Heart right ventricle (tissue), 16 donors: ENCODE measurements at regions not wholly inside any gene's neighbourhood (a gene's known extent, or its start where the extent isn't known, plus 50 kb on each side); places are given as distances from the start of the nearest gene placed in this dataset.

Experiments used
- ATAC-seq, 8 donors: fragments of 200-7000 bp; cut with Tn5 transposase; one replicate each; pipeline ENCODE4 v1.9.1; 2020; ENCODE audit warnings: mild to moderate bottlenecking in 8 of 8, moderate library complexity in 8 of 8, moderate number of reproducible peaks in 1 of 8
- DNase-seq, 2 donors: peaks; one replicate each; pipeline ENCODE4 v3.0.0-alpha.2; 2020
- H3K27ac ChIP-seq, 10 donors: fragments of 200-600 bp; sonication (generic) in 2 of 10; one replicate each; pipeline versions ENCODE4 v1.5.0 to v1.8.0; 2020 to 2022; ENCODE audit warnings: mild to moderate bottlenecking in 3 of 10
- H3K27me3 ChIP-seq, 7 donors: fragments of 200-600 bp; one replicate each; pipeline ENCODE4 v1.8.0; 2021 to 2022; ENCODE audit warnings: mild to moderate bottlenecking in 2 of 7
- H3K36me3 ChIP-seq, 9 donors: fragments of 200-600 bp; sonication (generic) in 1 of 9; one replicate each; pipeline versions ENCODE4 v1.5.0 to v1.8.0; 2020 to 2022; ENCODE audit warnings: mild to moderate bottlenecking in 2 of 9
- H3K4me1 ChIP-seq, 9 donors: fragments of 200-600 bp; sonication (generic) in 1 of 9; one replicate each; pipeline versions ENCODE4 v1.5.0 to v1.8.0; 2020 to 2022; ENCODE audit warnings: mild to moderate bottlenecking in 4 of 9
- H3K4me3 ChIP-seq, 10 donors: fragments of 200-600 bp; sonication (generic) in 2 of 10; one replicate each; pipeline versions ENCODE4 v1.5.0 to v1.8.0; 2020 to 2022; ENCODE audit warnings: mild to moderate bottlenecking in 7 of 10, moderate library complexity in 2 of 10
- H3K9me3 ChIP-seq, 11 donors: fragments of 200-600 bp in 10 of 11; sonication (generic) in 2 of 11; one replicate each; pipeline versions ENCODE4 v1.5.0 to v1.8.0; 2013 to 2022; ENCODE audit warnings: mild to moderate bottlenecking in 2 of 11, control low read depth in 1 of 11, moderate library complexity in 1 of 11
- WGBS, 2 donors: extraction: QIAGEN DNeasy Blood & Tissue Kit; methylation state at CpG; one replicate each; pipeline ENCODE4 v1.1.7; 2013; ENCODE audit warnings: inconsistent platforms in 1 of 2; 5-methylcytosine and 5-hydroxymethylcytosine counted together
- intact Hi-C, 10 donors: fragments of 100-400 bp; cut with DNase I; formaldehyde crosslinking; loops; one replicate each; pipeline versions ENCODE4 v1.11.1 to v1.14.2; 2022
- TF ChIP-seq, protein P1 (sequence below), 9 donors: fragments of 200-600 bp; sonication (generic) in 2 of 9; IDR thresholded peaks; one replicate each; pipeline versions ENCODE4 v1.5.0 to v1.8.0; 2021 to 2022; ENCODE audit warnings: antibody characterized with exemption in 9 of 9, mild to moderate bottlenecking in 5 of 9, moderate library complexity in 1 of 9
- donor health status: Arrhythmogenic right ventricular cardiomyopathy.
- donor health status: ischemic (EF 13 %, LVEDD 7.1; RV severe dilation, severe dysfunction).
- donor health status: healthy with polysubstance abuse.
- donor health status: DM: no; HTN: yes; CAD: no.
- donor health status: DM: no; HTN: no; CAD: no.
- donor health status: ischemic (EF 25% LVEDD 6.9; RV normal size, moderate dysfunction).
- donor health status: ischemic (EF 25% LVEDD 5.7; RV mildly dilated, moderate dysfunction).
- donor health status: healthy.
- donor health status: DM: yes; HTN: yes; CAD: no.
- donor health status: Ischemic cardiomyopathy.
- donor health status: ischemic (EF 35%, LVEDD 5.7; RV mildly dilated, moderate dysfunction).
- donor health status: nonischemic (EF 11% LVEDD 7.7; RV severe dilation, severe dysfunction).
- donor health status: DM: yes; HTN: yes; CAD: no.
- donor health status: PGD.
- donor health status: ischemic (EF 29% LVEDD 5.4; RV normal size, mild dysfunction).
- donor health status: nonischemic (EF 23%, LVEDD 6.1; RV moderate dilation, normal function).

DNA sequence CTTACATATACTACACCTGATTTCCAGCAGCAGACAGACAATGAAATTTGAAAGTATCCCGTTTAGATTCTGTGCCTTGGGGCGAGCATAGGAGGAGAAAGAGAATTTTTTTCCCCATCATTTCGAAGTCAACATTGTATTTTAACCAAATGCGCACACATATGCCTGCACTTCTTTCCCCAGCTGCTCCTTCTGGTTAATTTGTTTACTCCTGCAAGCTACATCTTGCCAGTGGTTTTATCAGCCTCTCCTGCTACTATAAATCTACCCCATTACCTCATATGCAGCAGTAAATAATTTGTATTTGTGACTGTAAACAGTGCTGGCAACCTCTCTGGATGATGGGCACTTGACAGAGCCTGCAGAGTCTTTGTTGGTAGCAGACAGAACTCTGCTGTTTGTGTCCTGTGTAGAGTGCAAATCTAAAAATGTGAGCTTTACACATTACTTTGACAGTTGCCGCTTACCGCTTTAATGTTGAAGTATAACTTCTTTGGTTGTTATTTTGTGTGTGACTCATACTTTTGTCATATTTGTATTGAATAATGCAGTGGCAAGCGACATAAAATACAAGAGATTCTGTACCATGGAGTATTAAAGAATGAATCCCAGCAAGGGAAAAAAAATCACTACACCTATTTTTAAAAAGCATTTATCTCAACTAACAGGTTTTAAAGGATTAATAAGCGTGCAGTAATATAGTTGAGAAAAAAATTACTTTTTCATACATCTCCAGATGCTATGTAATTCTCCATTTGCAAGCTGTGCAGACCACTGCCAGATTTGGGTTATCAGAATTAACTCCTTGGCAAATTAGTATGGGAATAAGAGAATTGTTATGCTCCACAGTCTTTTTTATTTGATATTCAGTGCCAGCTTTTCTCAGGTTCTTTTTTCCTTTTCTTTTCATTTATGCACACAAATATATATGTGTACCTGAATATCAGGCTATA is 536.8 kb downstream of the XIRP2 start:
- no peaks in the 10 kb centered on the region for H3K27me3 ChIP-seq
- peaks cover 0 to 4% (median 0%) of the 10 kb centered on the region in 11 donors for H3K9me3 ChIP-seq
- ATAC-seq (no peak), DNase-seq (no peak)
- 87 to 88% methylated on average over 8 of the region's 8 CpGs for WGBS, 2 donors
- H3K4me1 ChIP-seq = no peaks in the 10 kb centered on the region
- intact Hi-C loops = no loop called here
- no peak overlapping the region for H3K27ac ChIP-seq
- H3K4me3 ChIP-seq = no peak overlapping the region
- TF ChIP-seq, protein P1, sequence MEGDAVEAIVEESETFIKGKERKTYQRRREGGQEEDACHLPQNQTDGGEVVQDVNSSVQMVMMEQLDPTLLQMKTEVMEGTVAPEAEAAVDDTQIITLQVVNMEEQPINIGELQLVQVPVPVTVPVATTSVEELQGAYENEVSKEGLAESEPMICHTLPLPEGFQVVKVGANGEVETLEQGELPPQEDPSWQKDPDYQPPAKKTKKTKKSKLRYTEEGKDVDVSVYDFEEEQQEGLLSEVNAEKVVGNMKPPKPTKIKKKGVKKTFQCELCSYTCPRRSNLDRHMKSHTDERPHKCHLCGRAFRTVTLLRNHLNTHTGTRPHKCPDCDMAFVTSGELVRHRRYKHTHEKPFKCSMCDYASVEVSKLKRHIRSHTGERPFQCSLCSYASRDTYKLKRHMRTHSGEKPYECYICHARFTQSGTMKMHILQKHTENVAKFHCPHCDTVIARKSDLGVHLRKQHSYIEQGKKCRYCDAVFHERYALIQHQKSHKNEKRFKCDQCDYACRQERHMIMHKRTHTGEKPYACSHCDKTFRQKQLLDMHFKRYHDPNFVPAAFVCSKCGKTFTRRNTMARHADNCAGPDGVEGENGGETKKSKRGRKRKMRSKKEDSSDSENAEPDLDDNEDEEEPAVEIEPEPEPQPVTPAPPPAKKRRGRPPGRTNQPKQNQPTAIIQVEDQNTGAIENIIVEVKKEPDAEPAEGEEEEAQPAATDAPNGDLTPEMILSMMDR (IDR thresholded peaks at IDR 0.05) = no peak
- H3K36me3 ChIP-seq = no peaks in the 10 kb centered on the region

DNA sequence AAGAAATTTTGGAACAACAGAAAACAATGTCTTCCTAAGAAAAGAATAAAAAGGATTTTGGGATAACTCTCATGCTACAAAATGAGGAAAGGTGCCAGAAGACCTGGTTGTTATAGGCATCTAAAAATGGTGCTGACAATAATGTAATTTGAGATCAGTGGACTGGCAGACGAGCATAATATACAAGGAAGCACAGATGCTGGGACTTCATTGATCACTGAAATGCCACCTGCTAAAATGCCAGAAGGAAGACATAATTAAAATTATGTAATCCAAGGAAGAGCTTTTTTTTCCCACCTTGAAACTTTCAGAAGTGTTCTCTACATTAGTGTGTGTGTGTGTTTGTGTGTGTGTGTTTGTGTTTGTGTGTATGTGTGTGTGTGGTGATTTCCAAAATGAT is 535.9 kb downstream of the XIRP2 start:
- DNase-seq (no peak), ATAC-seq (no peak)
- intact Hi-C loops = no loop called here

DNA sequence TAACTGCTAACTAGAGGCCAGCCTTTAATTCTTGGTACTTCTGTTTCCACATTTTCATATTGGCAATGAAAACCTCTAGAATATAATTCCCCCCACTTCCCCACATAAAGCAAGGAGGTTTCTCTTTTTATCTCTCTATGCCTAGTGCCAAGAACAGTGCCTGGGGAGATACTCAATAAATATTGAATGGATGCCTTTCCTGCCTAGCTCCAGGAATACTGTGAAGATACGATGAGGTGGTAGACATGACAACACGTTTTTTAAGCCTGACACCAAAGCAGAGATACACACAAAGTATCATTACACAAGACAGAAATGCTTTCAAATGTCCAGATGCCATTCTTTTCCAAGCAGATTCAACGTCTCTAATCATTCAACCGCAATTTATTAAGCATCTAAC is 535.5 kb downstream of the XIRP2 start:
- H3K4me1 ChIP-seq = no peaks in the 10 kb centered on the region
- H3K4me3 ChIP-seq = no peak overlapping the region
- no peak for ATAC-seq
- DNase-seq = no peak
- no peaks in the 10 kb centered on the region for H3K36me3 ChIP-seq
- intact Hi-C loops = no loop called here
- TF ChIP-seq, protein P1 (IDR thresholded peaks at IDR 0.05) = no peak
- no peaks in the 10 kb centered on the region for H3K27me3 ChIP-seq
- 52 to 56% methylated on average over 4 of the region's 4 CpGs for WGBS, 2 donors
- no peak overlapping the region for H3K27ac ChIP-seq
- peaks cover 0 to 4% (median 0%) of the 10 kb centered on the region in 11 donors for H3K9me3 ChIP-seq

More for the DNA sequence above, 535.9 kb downstream of the XIRP2 start:
- Histone ChIP-seq H3K36me3 (no peaks in the 10 kb centered on the region), H3K4me1 (no peaks in the 10 kb centered on the region), H3K27me3 (no peaks in the 10 kb centered on the region), H3K27ac (no peak overlapping the region), H3K4me3 (no peak overlapping the region), H3K9me3 (peaks cover 0 to 4% (median 0%) of the 10 kb centered on the region in 11 donors)
- TF ChIP-seq, protein P1 (IDR thresholded peaks at IDR 0.05) = no peak
- WGBS, 2 donors = 33 to 44% methylated on average over 1 of the region's 1 CpG

DNA sequence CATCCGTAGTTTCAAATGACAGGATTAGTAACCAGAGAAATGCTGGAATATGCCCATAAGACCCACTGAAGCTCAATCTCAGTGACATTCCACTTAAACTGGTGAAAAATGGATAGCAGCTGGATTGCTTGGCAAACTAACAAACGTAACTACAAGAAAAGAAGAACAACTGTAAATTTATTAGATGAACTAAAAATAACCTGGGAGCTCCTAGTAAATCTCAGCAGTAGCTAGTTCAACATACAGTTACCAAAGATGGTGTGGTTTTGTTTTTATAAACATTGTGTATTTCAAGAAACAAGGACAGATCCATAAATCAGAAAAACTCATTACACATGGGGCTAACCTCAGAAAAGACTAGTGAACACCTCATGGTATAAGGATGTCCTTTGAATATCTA is 531.9 kb downstream of the XIRP2 start:
- H3K4me3 ChIP-seq = no peak overlapping the region
- ATAC-seq (no peak), DNase-seq (no peak)
- no peaks in the 10 kb centered on the region for H3K9me3 ChIP-seq
- WGBS, 2 donors = 47 to 65% methylated on average over 2 of the region's 2 CpGs
- intact Hi-C loops = no loop called here
- H3K36me3 ChIP-seq = no peaks in the 10 kb centered on the region
- no peaks in the 10 kb centered on the region for H3K27me3 ChIP-seq
- H3K4me1 ChIP-seq = no peaks in the 10 kb centered on the region
- no peak overlapping the region for H3K27ac ChIP-seq
- TF ChIP-seq, protein P1 (IDR thresholded peaks at IDR 0.05) = no peak
